ENCODE measurements at regions not wholly inside any gene's neighbourhood (a gene's known extent, or its start where the extent isn't known, plus 50 kb on each side); places are given as distances from the start of the nearest gene placed in this dataset.

- no peak for TF ChIP-seq CTCF (IDR thresholded peaks at IDR 0.05; ENCODE audit: insufficient read depth, low read length)
- no peak overlapping the region for H3K4me3 ChIP-seq (ENCODE audit: low read depth, low read length)
- no peak for DNase-seq (ENCODE audit: low read depth)
Measured at GRCh38 chr5:176185133-176185733, 53.0 kb upstream of the SIMC1 start.

DNA sequence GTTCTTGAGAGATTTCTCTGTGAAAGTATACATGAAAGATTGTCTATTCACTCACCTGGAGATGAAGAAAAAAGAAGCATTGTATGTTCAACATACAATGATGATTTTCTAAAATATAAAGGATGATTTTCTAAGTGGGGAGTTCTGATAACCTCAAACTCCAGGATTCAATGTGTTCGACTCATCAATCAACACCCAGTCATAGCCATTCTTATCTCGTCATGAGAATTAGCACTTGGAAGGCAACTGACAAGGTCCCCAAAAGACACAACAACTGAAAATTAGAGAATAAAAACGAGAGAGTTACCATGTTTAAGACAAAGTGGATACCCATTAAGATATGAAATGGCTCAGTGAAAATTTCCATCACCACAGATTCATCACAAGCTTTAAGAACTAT lies 52.1 kb upstream of the SIMC1 start:
- H3K4me3 ChIP-seq (ENCODE audit: low read depth, low read length): no peak overlapping the region
- no peak for TF ChIP-seq CTCF (IDR thresholded peaks at IDR 0.05; ENCODE audit: insufficient read depth, low read length)
- DNase-seq (ENCODE audit: low read depth): no peak

GRCh38 chr5:176187276-176188062 lies 50.8 kb upstream of the SIMC1 start:
- no peak for DNase-seq (ENCODE audit: low read depth)
- no peak for TF ChIP-seq CTCF (IDR thresholded peaks at IDR 0.05; ENCODE audit: insufficient read depth, low read length)
- no peak overlapping the region for H3K4me3 ChIP-seq (ENCODE audit: low read depth, low read length)

GRCh38 chr5:176188085-176188484 lies 50.1 kb upstream of the SIMC1 start:
- no peak for TF ChIP-seq CTCF (IDR thresholded peaks at IDR 0.05; ENCODE audit: insufficient read depth, low read length)
- DNase-seq (ENCODE audit: low read depth): no peak
- H3K4me3 ChIP-seq (ENCODE audit: low read depth, low read length): no peak overlapping the region

Data from fibroblast of the aortic adventitia (primary cell).